ENCODE measurements at regions not wholly inside any gene's neighbourhood (a gene's known extent, or its start where the extent isn't known, plus 50 kb on each side); places are given as distances from the start of the nearest gene placed in this dataset.
"Not testable (repeated sequence)": the region's sequence is repeated elsewhere in the genome, so short reads cannot be mapped to it uniquely, and the experiment has no call there.

- ATAC-seq: no peak
Measured at GRCh38 chr20:51154708-51155690, 132.1 kb upstream of the KCNG1 start.

- ATAC-seq: no peak
Measured at GRCh38 chr20:51153867-51154707, 131.2 kb upstream of the KCNG1 start.

GRCh38 chr20:51148941-51149340, 126.0 kb upstream of the KCNG1 start:
- no peak for ATAC-seq

- no peak for ATAC-seq
Measured at GRCh38 chr20:51144476-51144875, 121.6 kb upstream of the KCNG1 start.

- ATAC-seq: no peak
Measured at GRCh38 chr20:51143652-51144051, 120.7 kb upstream of the KCNG1 start.

- ATAC-seq: no peak
Measured at GRCh38 chr20:51142448-51142847, 119.5 kb upstream of the KCNG1 start.

- ATAC-seq: no peak
Measured at GRCh38 chr20:51140671-51141070, 117.8 kb upstream of the KCNG1 start.

GRCh38 chr20:51139891-51140290, 117.0 kb upstream of the KCNG1 start:
- no peak for ATAC-seq

GRCh38 chr20:51138576-51138975, 115.7 kb upstream of the KCNG1 start:
- no peak for ATAC-seq

GRCh38 chr20:51137461-51137860, 114.6 kb upstream of the KCNG1 start:
- no peak for ATAC-seq

GRCh38 chr20:51135926-51136715, 113.2 kb upstream of the KCNG1 start:
- no peak for ATAC-seq

- no peak for ATAC-seq
Measured at GRCh38 chr20:51134405-51134804, 111.5 kb upstream of the KCNG1 start.

- no peak for ATAC-seq
Measured at GRCh38 chr20:51132279-51132678, 109.4 kb upstream of the KCNG1 start.

- no peak for ATAC-seq
Measured at GRCh38 chr20:51131811-51132210, 108.9 kb upstream of the KCNG1 start.

- no peak for ATAC-seq
Measured at GRCh38 chr20:51129147-51129776, 106.4 kb upstream of the KCNG1 start.

GRCh38 chr20:51128198-51128597, 105.3 kb upstream of the KCNG1 start:
- peak; percentile 47 to 63 for ATAC-seq

GRCh38 chr20:51127713-51128112, 104.8 kb upstream of the KCNG1 start:
- ATAC-seq: no peak

GRCh38 chr20:51126337-51126736, 103.4 kb upstream of the KCNG1 start:
- no peak for ATAC-seq

- ATAC-seq: no peak
Measured at GRCh38 chr20:51125780-51126179, 102.9 kb upstream of the KCNG1 start.

- no peak for ATAC-seq
Measured at GRCh38 chr20:51125105-51125504, 102.2 kb upstream of the KCNG1 start.

GRCh38 chr20:51123887-51124286, 101.0 kb upstream of the KCNG1 start:
- not testable (repeated sequence) for ATAC-seq

All from activated CD4-positive, CD25-positive, alpha-beta regulatory T cell treated with anti-CD3 and anti-CD28 coated beads, Interleukin-2, amount 50 U/mL, for 24 hours (primary cell).